H1 (cell line): ENCODE measurements at regions not wholly inside any gene's neighbourhood (a gene's known extent, or its start where the extent isn't known, plus 50 kb on each side); places are given as distances from the start of the nearest gene placed in this dataset.
A peak's percentile ranks its signal among the peaks of the same experiment; 100 is the strongest.

Source experiments
- CTCF ChIA-PET: fragments of 300-600 bp; sonication (Branson Sonifier 250); formaldehyde crosslinking; loops from one replicate; lab custom pipeline; 2021; ENCODE audit not compliant: partially characterized antibody; lab: Charles Lee
- POLR2A ChIA-PET: fragments of 300-600 bp; sonication (Branson Sonifier 250); formaldehyde crosslinking; loops from one replicate; lab custom pipeline; 2021; ENCODE audit warnings: inconsistent platforms; ENCODE audit not compliant: partially characterized antibody; lab: Charles Lee
- DNase-seq, 2 experiments: peaks; one replicate each; pipeline versions ENCODE4 v3.0.0 to v3.0.0-alpha.2; 2010 to 2022; ENCODE audit warnings: low spot score in 2 of 2, low read depth in 1 of 2, mixed read lengths in 1 of 2
- FAIRE-seq: peaks from 2 replicates; lab custom pipeline; 2011; peaks lifted over from hg19 to GRCh38; lab: Jason Lieb, UNC
- H2AFZ ChIP-seq: 2 replicates; pipeline ENCODE4 v1.8.1; 2012; ENCODE audit warnings: low read length, inconsistent platforms
- H2AK5ac ChIP-seq: 2 replicates; pipeline ENCODE4 v1.6.1; 2013; ENCODE audit warnings: low read depth, low read length
- H2BK120ac ChIP-seq: replicated peaks from 2 replicates; pipeline ENCODE3; 2013; ENCODE audit warnings: low read depth, low read length, inconsistent platforms
- H2BK12ac ChIP-seq: 2 replicates; pipeline ENCODE4 v1.6.1; 2013; ENCODE audit warnings: low read depth, low read length
- H2BK15ac ChIP-seq: 2 replicates; pipeline ENCODE4 v1.6.1; 2013; ENCODE audit warnings: low read length
- H2BK20ac ChIP-seq: 2 replicates; pipeline ENCODE4 v1.6.1; 2013; ENCODE audit warnings: low read length
- H2BK5ac ChIP-seq: 2 replicates; pipeline ENCODE4 v1.6.1; 2013; ENCODE audit warnings: low read depth, low read length
- H3K14ac ChIP-seq: 2 replicates; pipeline ENCODE4 v1.6.1; 2013; ENCODE audit warnings: inconsistent platforms; ENCODE audit not compliant: insufficient read length
- H3K18ac ChIP-seq: 2 replicates; pipeline ENCODE4 v1.6.1; 2013; ENCODE audit warnings: low read length; ENCODE audit errors: extremely low read depth
- H3K23ac ChIP-seq: 2 replicates; pipeline ENCODE4 v1.6.1; 2013; ENCODE audit warnings: inconsistent platforms; ENCODE audit not compliant: insufficient read length
- H3K23me2 ChIP-seq: 2 replicates; pipeline ENCODE4 v1.6.1; 2013; ENCODE audit warnings: low read depth, low read length
- H3K27ac ChIP-seq: 2 replicates; pipeline ENCODE4 v1.6.1; 2011; ENCODE audit warnings: low read depth, low read length, inconsistent platforms
- H3K27me3 ChIP-seq, 4 experiments: replicated peaks in 1 of 4; 1 replicate in 1 of 4; 2 replicates in 3 of 4; pipeline versions ENCODE4 v1.6.1 to v1.8.1; 2011 to 2013; ENCODE audit warnings: low read length in 3 of 4, mild to moderate bottlenecking in 3 of 4, inconsistent platforms in 2 of 4, mixed read lengths in 2 of 4, moderate library complexity in 1 of 4; ENCODE audit not compliant: control insufficient read depth in 3 of 4, insufficient read depth in 3 of 4; ENCODE audit errors: extremely low read depth in 1 of 4
- H3K36me3 ChIP-seq, 4 experiments: 2 replicates each; pipeline versions ENCODE4 v1.6.1 to v1.8.1; 2011 to 2013; ENCODE audit warnings: mild to moderate bottlenecking in 4 of 4, low read length in 3 of 4, moderate library complexity in 2 of 4, control low read depth in 1 of 4, inconsistent platforms in 1 of 4; ENCODE audit not compliant: insufficient read depth in 4 of 4, control insufficient read depth in 2 of 4
- H3K4ac ChIP-seq: replicated peaks from 2 replicates; pipeline ENCODE3; 2013; ENCODE audit warnings: low read length, low read depth, mixed read lengths, inconsistent platforms; ENCODE audit not compliant: insufficient read length
- H3K4me1 ChIP-seq, 4 experiments: replicated peaks in 1 of 4; 1 replicate in 1 of 4; 2 replicates in 3 of 4; pipeline versions ENCODE4 v1.6.1 to v1.8.1; 2011 to 2013; ENCODE audit warnings: low read length in 3 of 4, inconsistent platforms in 2 of 4, mixed read lengths in 1 of 4; ENCODE audit not compliant: insufficient read depth in 4 of 4, control insufficient read depth in 3 of 4
- H3K4me2 ChIP-seq, 2 experiments: 2 replicates each; pipeline versions ENCODE4 v1.6.1 to v1.8.1; 2011 to 2013; ENCODE audit warnings: low read depth in 2 of 2, low read length in 2 of 2, control low read depth in 1 of 2, inconsistent platforms in 1 of 2, mild to moderate bottlenecking in 1 of 2; ENCODE audit not compliant: insufficient read depth in 1 of 2
- H3K4me3 ChIP-seq, 4 experiments: fragments of 200-600, 300-600 bp in 1 of 4; sonication (generic), shearing (Covaris generic), sonication (Bioruptor Twin) in 1 of 4; 2 replicates each; pipeline versions ENCODE4 v1.5.1 to v1.8.1; 2011 to 2016; ENCODE audit warnings: low read length in 4 of 4, low read depth in 3 of 4, control low read depth in 2 of 4, inconsistent platforms in 2 of 4, mild to moderate bottlenecking in 2 of 4, mixed read lengths in 1 of 4, moderate library complexity in 1 of 4; ENCODE audit not compliant: insufficient read depth in 2 of 4; ENCODE audit errors: extremely low read depth in 1 of 4
- H3K56ac ChIP-seq: replicated peaks from 2 replicates; pipeline ENCODE3; 2013; ENCODE audit warnings: low read depth, mild to moderate bottlenecking, mixed read lengths, low read length, inconsistent platforms; ENCODE audit not compliant: insufficient read length
- H3K79me1 ChIP-seq: 2 replicates; pipeline ENCODE4 v1.6.1; 2013; ENCODE audit warnings: low read depth, low read length, control low read depth
- H3K79me2 ChIP-seq, 2 experiments: 2 replicates each; pipeline versions ENCODE4 v1.6.1 to v1.8.1; 2012 to 2013; ENCODE audit warnings: low read length in 2 of 2, mild to moderate bottlenecking in 2 of 2, inconsistent platforms in 1 of 2; ENCODE audit not compliant: insufficient read depth in 2 of 2, control insufficient read depth in 1 of 2
- H3K9ac ChIP-seq, 4 experiments: replicated peaks in 1 of 4; 1 replicate in 1 of 4; 2 replicates in 3 of 4; pipeline versions ENCODE4 v1.6.1 to v1.8.1; 2011 to 2013; ENCODE audit warnings: low read depth in 3 of 4, low read length in 3 of 4, control low read depth in 2 of 4, mild to moderate bottlenecking in 2 of 4, moderate library complexity in 2 of 4, inconsistent platforms in 1 of 4; ENCODE audit errors: extremely low read depth in 1 of 4
- H3K9me3 ChIP-seq, 2 experiments: 2 replicates each; pipeline versions ENCODE4 v1.6.1 to v1.8.1; 2012 to 2013; ENCODE audit warnings: mild to moderate bottlenecking in 2 of 2, moderate library complexity in 2 of 2, control low read depth in 1 of 2, inconsistent platforms in 1 of 2, low read depth in 1 of 2, low read length in 1 of 2, mixed read lengths in 1 of 2; ENCODE audit not compliant: insufficient read depth in 2 of 2
- H4K20me1 ChIP-seq, 2 experiments: replicated peaks in 1 of 2; 2 replicates each; pipeline versions ENCODE3 to v1.8.1; 2011 to 2013; ENCODE audit warnings: inconsistent platforms in 2 of 2, low read length in 2 of 2, mild to moderate bottlenecking in 1 of 2; ENCODE audit not compliant: insufficient read depth in 2 of 2, control insufficient read depth in 1 of 2
- H4K5ac ChIP-seq: 2 replicates; pipeline ENCODE4 v1.6.1; 2013; ENCODE audit warnings: low read length, low read depth, mixed read lengths, inconsistent platforms; ENCODE audit not compliant: insufficient read length
- H4K8ac ChIP-seq: 2 replicates; pipeline ENCODE4 v1.8.0; 2013; ENCODE audit warnings: mild to moderate bottlenecking, moderate library complexity, low read length, inconsistent platforms; ENCODE audit not compliant: insufficient read depth; ENCODE audit errors: extremely low read depth
- H4K91ac ChIP-seq: replicated peaks from 2 replicates; pipeline ENCODE3; 2013; ENCODE audit warnings: low read length, mixed read lengths, inconsistent platforms; ENCODE audit not compliant: insufficient read length
- CHD2 ChIP-seq: IDR thresholded peaks from 2 replicates; pipeline ENCODE4 v1.6.1; 2012; ENCODE audit warnings: low read length, improper control_type of control experiment
- KDM1A ChIP-seq: fragments of 200-600, 300-600 bp; sonication (generic); IDR thresholded peaks from 2 replicates; pipeline ENCODE4 v1.7.1; 2016; ENCODE audit warnings: mild to moderate bottlenecking, low read length, borderline replicate concordance
- NRF1 ChIP-seq: IDR thresholded peaks from 2 replicates; pipeline ENCODE4 v1.6.1; 2011; ENCODE audit warnings: mild to moderate bottlenecking, low read depth, low read length, improper control_type of control experiment
- POU5F1 ChIP-seq: IDR thresholded peaks from 2 replicates; pipeline ENCODE4 v1.6.1; 2011; ENCODE audit warnings: low read depth, mild to moderate bottlenecking, low read length, moderate library complexity
- TAF7 ChIP-seq: optimal IDR thresholded peaks from 2 replicates; pipeline ENCODE3; 2011; ENCODE audit warnings: low read depth, mild to moderate bottlenecking, inconsistent platforms, low read length, moderate library complexity, borderline replicate concordance
- TCF12 ChIP-seq: IDR thresholded peaks from 2 replicates; pipeline ENCODE4 v1.6.1; 2011; ENCODE audit warnings: low read depth, mild to moderate bottlenecking, low read length
- TEAD4 ChIP-seq: IDR thresholded peaks from 2 replicates; pipeline ENCODE4 v1.6.1; 2012; ENCODE audit warnings: low read depth, low read length, inconsistent platforms, mixed read lengths
- YY1 ChIP-seq: IDR thresholded peaks from 2 replicates; pipeline ENCODE4 v1.6.1; 2011; ENCODE audit warnings: low read depth, mild to moderate bottlenecking, low read length
- WGBS, 2 experiments: shearing (Covaris generic) in 1 of 2; methylation state at CpG; one replicate each; pipeline versions ENCODE4 v1.1.6 to v1.1.7; 2013 to 2015; ENCODE audit warnings: low lambda C conversion rate in 2 of 2, mixed read lengths in 2 of 2, inconsistent platforms in 1 of 2, low coverage in 1 of 2, missing lambda C conversion rate in 1 of 2; ENCODE audit not compliant: insufficient replicate concordance in 2 of 2, insufficient coverage in 1 of 2, insufficient read length in 1 of 2; ENCODE audit errors: extremely low coverage in 1 of 2, missing lambda C conversion rate in 1 of 2; 5-methylcytosine and 5-hydroxymethylcytosine counted together
- TF ChIP-seq, protein P1 (sequence below), 3 experiments: IDR thresholded peaks; 1 replicate in 2 of 3; 2 replicates in 1 of 3; pipeline versions ENCODE4 v1.5.1 to v1.6.1; 2011; ENCODE audit warnings: low read length in 3 of 3, mild to moderate bottlenecking in 3 of 3, inconsistent platforms in 2 of 3, low read depth in 1 of 3, moderate library complexity in 1 of 3; ENCODE audit not compliant: insufficient read depth in 1 of 3; ENCODE audit errors: control extremely low read depth in 1 of 3

- Histone ChIP-seq H4K8ac (no peak overlapping the region), H3K18ac (no peak overlapping the region), H3K36me3 (no peaks in the 10 kb centered on the region), H3K4me1 (no peaks in the 10 kb centered on the region; a peak in 1 of 7 replicates), H3K79me2 (no peaks in the 10 kb centered on the region), H3K4me2 (no peak overlapping the region), H3K23me2 (no peaks in the 10 kb centered on the region), H3K9ac (no peak overlapping the region), H3K4ac (no peak overlapping the region), H2BK5ac (no peak overlapping the region), H3K27me3 (no peaks in the 10 kb centered on the region), H3K56ac (no peak overlapping the region), H2BK120ac (no peak overlapping the region), H3K9me3 (no peaks in the 10 kb centered on the region), H3K14ac (no peak overlapping the region), H4K91ac (no peak overlapping the region), H4K5ac (no peak overlapping the region), H2AFZ (no peak overlapping the region), H3K23ac (no peak overlapping the region), H2AK5ac (no peak overlapping the region), H3K79me1 (no peaks in the 10 kb centered on the region), H2BK12ac (no peak overlapping the region), H2BK20ac (no peak overlapping the region), H4K20me1 (no peaks in the 10 kb centered on the region), H2BK15ac (no peak overlapping the region), H3K27ac (no peak overlapping the region), H3K4me3 (0 out of 8 replicates have a peak overlapping the region, but pooled peaks of 1 of the 4 experiments have one; percentile 3)
- CTCF ChIA-PET: interaction anchor here (1.1 kb wide), 1 partner anchor 420 kb away, joined by 3 read pairs; no protein-coding TSS in a partner anchor
- TF ChIP-seq TCF12: no peak
- TF ChIP-seq NRF1: no peak
- no peak for TF ChIP-seq TEAD4
- TF ChIP-seq, protein P1, sequence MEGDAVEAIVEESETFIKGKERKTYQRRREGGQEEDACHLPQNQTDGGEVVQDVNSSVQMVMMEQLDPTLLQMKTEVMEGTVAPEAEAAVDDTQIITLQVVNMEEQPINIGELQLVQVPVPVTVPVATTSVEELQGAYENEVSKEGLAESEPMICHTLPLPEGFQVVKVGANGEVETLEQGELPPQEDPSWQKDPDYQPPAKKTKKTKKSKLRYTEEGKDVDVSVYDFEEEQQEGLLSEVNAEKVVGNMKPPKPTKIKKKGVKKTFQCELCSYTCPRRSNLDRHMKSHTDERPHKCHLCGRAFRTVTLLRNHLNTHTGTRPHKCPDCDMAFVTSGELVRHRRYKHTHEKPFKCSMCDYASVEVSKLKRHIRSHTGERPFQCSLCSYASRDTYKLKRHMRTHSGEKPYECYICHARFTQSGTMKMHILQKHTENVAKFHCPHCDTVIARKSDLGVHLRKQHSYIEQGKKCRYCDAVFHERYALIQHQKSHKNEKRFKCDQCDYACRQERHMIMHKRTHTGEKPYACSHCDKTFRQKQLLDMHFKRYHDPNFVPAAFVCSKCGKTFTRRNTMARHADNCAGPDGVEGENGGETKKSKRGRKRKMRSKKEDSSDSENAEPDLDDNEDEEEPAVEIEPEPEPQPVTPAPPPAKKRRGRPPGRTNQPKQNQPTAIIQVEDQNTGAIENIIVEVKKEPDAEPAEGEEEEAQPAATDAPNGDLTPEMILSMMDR (IDR thresholded peaks at IDR 0.05; ENCODE audit: control extremely low read depth in 1 of 3, insufficient read depth in 1 of 3, low read depth in 1 of 3, low read length in 3 of 3): no peak
- no peak for TF ChIP-seq POU5F1
- TF ChIP-seq YY1: no peak
- TF ChIP-seq CHD2: no peak
- no peak for TF ChIP-seq KDM1A
- TF ChIP-seq TAF7: no peak
- no peak for FAIRE-seq
- POLR2A ChIA-PET: no interaction called here
- WGBS, 2 experiments: 87% methylated on average over 3 of the region's 3 CpGs; no CpG with 5 or more reads in 1 of the 2 experiments
- no peak for DNase-seq
Observed at GRCh38 chr11:131135611-131136010, 219.3 kb upstream of the SNX19 start.
